HT-29 (cell line): ENCODE measurements at regions not wholly inside any gene's neighbourhood (a gene's known extent, or its start where the extent isn't known, plus 50 kb on each side); places are given as distances from the start of the nearest gene placed in this dataset.

Experiments
- DNase-seq: peaks from one replicate; pipeline ENCODE4 v3.0.0-alpha.2; 2015; ENCODE audit warnings: low spot score

DNA sequence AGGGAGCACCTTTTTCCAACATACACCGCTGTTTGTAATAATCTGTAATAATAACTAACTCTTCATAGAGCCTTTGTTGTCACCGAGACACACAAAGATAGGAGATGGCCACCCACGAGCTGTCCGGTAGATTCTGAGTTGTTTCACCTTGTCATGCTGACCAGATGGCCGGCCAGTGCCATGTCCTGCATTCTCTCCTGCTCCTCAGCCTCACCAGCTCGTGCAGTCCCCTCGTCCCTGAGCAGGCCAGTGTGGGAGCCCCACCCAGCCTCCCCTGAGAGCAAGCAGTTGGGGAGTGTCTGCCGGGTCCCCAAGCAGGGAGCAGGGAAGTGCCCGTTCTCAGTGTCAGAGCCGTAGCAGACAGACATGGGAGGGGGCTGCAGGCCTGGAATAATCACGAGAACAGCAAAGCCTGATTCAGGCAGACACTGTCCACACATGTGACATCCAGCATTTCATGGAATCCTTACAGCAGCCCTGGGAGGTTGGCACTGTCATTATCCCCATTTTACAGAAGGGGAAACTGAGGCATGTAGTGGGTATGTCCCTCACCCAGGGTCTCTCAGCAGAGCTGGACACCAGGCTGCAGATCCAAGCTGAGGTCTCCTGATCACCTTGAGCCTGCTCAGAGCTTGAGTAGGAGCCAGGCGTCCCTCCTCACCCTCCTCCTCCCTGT is 178.5 kb upstream of the CIBAR2 start:
- DNase-seq: no peak

DNA sequence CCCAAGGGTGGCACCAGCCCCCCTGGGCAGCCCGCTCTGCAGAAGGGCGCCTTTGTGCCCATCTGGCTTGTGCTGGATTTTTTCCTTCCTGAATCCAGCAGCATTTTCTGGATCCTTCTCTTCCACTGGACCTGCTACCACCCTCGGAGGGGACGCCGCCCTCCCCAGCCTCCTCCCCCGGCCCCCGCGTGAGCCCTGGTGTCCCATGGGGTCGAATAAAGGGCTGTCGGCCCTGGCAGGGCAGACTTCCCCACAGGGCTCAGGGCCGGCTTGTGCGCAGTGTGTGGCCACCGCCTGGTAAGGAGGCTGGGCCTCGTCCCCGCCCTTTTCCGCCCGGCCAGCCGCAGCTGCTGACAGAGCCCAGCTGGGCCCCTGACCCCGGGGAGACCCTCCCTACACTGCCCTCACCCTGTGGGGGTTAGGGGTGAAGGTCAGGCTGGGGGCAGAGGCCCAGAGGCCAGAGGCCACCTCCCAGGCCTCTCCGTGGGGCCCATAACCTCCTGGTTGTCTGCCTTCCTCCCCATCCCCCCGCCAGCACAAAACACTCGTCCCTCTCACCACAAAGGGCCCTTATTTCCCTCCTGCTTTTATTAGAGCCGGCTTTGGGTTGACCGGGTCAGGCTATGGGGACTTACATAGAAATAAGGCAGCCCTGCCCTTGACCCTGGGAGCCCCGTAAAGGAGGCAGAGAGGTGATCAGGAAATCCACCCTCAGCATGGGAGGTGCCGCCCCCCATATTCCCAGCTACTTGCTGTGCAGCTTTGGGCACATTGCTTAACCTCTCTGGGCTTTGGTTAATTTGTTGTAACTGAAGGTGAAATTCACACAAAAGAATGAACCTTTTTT is 179.3 kb upstream of the CIBAR2 start:
- DNase-seq: peak; percentile 74

DNA sequence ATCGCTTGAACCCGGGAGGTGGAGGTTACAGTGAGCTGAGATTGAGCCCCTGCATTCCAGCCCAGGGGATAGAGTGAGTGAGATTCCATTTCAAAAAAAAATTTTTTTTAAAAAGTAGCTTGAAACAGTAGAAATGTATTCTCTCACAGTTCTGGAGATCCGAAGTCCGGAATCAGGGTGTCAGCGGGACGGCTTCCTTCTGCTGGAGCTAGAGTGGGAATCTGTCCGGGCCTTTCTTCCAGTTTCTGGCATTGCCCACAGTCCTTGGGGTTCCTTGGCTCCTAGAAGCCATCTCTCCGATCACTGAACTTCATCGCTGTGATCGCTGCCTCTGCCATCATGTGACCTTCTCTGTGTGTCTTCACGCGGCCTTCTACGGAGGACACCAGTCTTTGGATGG is 181.2 kb upstream of the CIBAR2 start:
- DNase-seq: no peak

DNA sequence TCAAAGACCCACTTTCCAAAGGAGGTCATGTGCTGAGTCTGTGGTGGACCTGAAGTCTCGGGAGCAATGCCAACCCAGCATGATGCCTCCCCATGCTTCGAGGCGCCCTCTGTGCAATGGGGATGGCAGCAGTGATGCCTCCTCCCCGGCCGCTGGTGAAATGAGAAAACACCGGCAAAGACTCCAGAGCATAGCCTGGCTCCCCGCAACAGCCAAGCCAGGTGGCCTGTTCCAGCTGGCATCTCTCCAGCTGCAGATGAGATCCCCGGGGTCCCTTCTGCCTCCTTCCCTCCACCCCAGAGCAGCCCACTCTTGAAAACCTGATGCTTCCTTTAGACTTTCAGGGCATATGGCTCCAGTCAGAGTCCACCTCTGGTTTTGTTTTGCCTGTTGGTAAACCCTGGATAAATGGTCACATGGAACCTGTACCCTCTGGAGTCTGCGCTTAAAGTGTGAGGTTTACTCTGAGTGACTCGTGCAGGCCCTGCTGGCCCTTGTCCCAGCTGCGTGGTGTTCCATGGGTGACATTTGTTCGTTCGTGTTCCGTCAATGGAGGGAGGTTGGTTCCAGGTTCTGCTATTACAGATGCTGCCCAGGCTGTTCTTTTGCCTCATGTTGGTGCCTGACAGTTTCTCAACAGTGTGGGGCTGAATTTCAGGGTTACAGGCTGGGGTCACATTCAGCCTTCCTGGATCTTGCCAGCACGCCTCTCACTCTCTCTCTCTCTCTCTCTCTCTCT is 181.8 kb upstream of the CIBAR2 start:
- DNase-seq: no peak

DNA sequence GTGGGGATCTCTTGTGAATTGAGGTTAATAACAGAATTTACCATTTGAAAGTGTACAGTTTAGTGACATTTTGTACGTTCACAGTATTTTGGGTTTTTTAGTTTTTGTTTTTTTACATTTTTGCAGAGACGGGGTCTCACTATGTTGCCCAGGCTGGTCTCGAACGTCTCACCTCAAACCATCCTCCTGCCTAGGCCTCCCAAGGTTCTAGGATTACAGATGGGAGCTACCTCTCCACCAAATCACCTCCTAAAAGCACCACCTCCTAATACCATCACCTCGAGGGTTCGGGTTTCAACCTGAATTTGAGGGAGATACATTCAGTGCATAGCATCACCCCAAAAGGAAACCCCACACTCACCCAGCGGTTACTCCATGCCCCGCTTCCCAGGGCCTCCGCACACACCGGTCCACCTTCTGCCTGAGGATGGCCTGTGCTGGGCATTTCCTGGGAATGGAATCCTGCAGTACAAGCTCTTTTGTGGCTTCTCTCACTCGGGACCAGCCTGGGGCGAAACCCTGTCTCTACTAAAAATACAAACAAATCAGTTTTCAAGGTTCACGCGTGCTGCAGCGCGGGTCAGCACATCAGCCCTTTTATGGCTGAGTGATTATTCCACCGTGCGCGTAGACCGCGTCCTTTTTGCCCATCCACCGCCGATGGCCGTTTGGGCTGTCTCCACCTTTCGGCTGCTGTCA is 182.7 kb upstream of the CIBAR2 start:
- no peak for DNase-seq

DNA sequence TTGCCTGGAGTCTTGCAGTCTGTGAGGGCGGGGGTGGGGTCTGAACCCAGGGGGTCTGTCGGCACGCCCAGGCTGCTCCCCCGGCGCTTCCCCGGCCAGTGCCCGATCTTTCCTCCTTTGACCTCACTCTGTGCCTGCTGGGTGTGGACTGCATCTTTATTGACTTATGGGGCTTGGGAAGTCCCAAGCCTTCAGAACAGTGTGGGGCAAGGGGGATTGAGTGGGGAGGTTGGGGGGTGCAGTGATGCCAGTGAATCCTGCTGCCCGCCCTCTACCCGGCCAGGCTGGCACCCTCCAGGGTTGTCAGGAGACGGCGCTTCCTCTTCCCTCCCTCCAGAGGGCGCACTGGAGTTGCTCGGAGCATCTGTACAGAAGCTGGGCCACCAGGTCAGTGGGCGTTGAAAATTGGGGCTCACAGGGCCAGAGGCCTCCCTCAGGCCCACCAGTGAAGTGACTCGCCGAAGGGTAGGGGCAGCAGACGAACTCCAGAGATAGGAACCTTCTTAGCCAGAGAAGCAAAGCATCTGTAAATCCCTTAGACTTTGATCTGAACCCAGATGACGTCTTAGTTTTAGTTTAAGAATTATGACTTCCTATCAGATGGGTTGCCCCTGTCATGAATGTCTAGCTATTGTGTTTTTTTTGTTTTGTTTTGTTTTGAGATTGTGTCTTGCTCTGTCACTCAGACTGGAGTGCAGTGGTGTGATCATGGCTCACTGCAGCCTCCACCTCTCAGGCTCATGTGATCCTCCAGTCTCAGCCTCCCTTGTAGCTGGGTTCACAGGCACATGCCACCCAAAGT is 184.8 kb upstream of the CIBAR2 start:
- peak; percentile 64 for DNase-seq

DNA sequence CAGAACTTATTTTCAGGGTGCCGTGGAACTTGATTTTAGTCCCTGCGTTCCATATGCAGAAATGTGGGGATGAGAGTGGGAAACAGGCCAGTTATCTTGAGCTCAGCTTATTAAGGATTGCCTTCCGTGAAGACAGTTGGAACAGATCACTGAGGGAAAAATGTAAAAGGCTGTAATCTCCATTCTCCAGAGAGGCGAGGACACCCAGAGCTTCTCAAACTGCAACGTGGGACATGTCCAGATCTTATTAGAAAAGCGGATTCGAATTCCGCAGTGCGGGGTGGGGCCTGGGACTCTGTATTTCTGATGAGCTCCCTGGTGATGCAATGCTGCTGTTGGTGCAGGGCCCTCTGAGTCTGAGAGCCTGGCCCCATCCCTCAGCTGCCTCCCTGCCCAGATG is 185.6 kb upstream of the CIBAR2 start:
- DNase-seq: no peak

DNA sequence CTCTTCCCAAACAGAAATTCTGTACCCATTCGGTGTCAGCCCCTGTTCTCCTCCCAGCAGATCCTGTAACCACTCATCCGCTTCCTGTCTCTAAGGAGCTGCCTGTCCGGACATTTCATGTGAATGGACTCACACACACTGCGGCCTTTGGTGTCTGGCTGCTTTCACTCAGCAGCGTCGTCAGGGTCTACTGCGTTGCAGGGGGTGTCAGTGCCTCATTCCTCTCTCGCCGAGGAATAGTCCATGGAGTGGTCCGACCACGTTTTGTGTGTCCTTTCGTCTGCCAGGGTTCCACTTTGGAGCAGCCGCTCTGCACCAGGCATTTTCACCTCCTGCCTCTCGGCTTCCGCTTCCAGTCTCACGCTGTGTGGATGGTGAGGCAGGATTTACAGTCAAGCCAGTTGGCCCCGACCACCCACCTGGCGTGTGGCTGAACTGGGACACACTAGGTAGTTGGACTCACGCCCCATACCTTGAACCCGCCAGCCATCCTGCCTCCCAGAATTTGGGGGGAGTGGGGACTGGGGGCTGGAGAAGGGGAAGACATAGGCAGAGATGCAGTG is 188.2 kb upstream of the CIBAR2 start:
- DNase-seq: no peak

DNA sequence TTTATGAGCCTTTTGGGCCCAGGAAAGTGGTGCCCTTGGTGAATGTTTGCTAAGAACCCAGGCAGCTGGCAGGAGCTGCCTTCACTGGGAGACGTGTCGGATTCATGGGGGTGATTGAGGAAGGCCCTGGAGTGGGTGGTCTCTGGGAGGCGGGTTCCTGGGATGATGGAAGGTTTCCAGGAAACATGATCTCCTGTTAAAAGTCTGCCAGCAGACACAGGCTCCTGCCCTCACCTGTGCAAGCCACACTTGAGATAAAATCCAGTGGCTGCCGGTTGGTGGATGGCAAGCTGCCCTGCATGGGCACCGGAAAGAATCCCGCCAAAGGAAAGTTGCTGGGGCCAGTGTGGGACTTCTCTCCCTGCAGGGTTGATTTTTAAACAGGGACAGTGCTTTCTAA is 189.0 kb upstream of the CIBAR2 start:
- DNase-seq: no peak

DNA sequence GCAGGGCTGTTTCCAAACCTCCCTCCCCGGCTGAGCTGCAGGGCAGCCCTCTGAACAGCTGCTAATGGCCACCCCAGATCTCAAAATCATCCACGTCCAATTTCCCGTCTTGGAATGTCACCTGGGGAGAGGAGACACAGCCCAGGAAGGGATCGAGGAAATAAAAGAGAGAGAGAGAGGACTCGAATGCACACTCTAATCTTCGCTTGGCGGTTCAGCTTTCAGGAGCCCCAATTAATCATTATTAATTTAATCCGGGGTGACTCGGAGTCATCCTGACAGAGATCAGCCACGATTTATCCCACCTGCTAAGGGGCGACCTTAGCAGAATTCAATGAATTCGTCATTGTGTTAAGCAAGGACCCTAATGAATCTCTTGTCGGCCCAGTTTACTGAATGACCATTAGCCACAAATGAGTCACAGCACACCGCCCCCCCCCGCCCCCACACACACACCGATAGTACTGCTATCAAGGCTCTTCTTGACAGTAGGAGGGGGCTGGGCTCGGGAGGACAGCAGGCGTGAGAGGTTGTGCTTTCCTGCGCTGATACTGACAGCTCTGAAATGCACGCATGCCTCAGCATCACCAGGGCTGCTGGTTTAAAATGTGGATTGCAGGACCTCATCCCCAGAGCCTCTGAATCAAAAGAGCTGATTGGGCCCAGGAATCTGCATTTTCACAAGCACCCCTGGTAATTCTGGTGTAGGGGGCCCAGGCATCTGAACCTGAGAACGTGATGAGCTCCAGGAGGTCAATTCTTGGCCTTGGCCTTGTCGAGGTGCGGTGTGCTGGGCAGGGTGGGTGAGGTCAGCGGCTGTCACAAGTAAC is 190.0 kb upstream of the CIBAR2 start:
- DNase-seq: no peak

DNA sequence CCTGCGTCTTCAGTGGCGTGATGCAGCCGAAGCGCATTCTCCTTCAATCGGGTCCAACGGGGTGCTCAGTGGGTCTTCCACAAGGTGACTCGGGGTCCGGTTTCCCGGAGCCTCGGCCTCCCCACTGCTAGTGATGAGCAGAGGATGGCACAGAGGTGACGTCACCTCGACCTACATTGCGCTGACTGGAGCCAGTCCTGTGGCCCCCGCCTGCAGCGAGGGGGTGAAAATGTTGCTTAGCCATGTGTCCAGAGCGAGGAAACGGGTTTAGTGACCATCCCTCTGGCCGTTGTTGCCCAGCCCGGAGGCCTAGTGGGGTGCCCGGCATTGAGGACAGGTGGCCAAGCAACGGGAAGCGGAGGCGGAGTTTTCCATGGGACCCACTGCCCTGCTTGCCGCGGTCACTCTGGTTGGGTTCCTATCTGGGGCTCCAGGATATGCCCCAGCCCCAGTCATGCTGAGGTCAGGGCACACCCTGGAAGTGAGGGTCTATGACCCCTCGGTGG is 190.6 kb upstream of the CIBAR2 start:
- no peak for DNase-seq

DNA sequence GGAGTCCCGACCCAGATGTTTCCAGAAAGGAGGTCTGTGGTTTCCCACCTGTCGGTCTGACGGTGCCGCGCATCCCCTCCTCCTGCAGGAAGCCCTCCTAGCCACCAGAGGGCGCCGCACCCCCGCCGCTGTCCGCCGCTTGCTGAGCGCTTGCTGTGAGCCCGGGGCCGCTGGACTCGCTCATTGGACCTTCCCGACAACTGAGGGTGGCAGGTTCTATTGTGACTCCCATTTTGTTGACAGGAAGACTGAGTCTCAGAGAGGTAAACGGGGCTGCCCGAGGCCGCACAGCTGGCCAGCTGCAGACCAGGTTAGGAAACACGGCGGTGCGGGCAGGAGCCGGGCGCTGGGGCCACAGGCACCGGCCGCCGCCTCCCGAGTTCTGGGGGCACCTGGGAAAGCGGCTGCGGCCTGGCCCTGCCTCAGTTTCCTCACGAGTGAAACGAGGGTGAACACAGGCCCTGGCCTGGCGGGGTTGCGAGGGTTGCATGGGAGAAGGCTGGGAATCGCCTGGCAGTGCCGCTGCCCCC is 191.1 kb upstream of the CIBAR2 start:
- DNase-seq: peak; percentile 43

DNA sequence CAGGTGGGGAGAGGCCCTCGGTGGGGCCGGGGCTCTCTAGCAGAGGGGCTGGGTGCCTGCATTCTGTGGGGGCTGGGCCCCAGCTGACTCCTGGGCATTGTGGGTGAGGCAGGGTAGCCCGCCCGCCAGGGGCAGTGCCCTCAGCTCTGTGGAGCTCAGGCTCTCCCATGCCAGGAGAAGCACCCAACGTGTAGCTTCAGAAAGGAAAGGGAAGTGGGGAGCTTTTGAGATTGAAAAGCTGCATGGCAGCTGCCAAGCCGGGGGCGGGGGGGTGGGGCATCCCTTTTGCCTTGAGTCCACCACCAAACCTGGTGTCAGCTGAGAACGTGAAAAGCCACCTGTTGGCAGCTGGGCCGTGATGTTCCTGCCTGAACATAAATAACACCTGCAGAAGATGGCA is 192.1 kb upstream of the CIBAR2 start:
- DNase-seq: no peak

DNA sequence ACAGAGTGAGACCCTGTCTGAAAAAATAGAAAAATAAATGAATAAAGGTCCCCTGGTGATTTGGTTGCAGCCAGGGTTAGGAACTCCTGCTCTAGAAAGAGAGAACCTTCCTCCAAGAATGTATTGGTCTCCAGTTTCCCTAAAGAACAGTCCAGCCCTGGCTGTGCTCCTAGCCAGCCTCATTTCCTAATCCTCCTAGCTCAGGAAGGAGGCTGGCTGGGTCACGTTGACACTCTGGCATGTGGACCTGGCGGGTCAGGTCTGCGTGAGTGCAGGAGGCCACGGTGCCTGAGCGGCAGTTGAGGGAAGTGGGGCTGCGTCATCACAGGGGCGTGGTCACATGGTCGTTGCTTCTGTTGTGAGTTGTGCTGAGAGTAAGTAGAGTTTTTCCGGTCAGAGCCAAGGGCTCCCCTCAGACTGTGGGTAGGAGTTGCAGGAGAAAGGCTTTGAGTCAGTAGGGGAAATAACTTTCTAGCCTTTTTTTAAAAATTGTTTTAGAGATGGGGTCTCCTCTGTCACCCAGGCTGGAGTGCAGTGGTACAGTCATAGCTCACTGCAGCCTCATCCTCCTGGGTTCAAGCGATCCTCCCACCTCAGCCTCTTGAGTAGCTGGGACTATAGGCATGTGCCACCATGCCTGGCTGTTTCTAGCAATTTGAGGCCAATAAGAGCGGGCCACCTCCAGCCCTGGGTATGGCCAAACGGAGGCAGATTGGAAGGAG is 194.0 kb upstream of the CIBAR2 start:
- peak; percentile 71 for DNase-seq

DNA sequence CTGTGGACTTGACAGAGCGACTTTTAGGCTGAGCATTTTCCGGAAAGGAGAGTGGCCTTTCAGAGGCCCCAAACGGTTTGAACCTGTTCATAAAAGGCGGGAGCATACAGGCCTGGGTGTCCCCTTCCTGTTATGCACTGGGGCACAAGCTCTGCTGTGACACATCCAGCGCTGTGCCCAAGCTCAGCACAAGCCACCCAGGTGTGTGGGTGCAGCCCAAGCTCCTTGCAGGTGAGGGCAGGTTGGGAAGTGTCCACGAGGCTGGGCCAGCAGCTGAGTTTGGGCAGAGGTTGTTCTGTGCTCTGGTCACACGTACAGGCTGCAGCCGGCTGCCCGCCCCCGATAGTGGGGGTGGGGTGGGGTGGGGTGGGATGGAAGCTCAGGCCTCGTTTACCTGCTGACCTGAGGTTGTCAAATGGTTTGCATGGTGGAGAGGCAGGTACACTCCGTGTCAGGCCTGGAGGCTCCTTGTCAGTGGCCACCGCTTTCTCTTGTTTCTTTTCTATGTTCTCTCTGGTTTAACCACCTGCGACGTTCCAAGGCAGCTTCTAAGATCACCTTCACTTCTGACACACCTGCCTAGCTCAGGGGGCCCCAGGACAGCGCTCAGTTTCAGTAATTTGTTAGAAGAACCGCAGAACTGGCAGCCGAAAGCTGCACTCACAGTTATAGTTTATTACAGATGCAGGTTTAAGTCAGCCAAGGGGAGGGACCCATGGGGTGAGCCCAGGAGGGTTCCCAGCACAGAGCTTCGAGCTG is 194.7 kb upstream of the CIBAR2 start:
- no peak for DNase-seq

DNA sequence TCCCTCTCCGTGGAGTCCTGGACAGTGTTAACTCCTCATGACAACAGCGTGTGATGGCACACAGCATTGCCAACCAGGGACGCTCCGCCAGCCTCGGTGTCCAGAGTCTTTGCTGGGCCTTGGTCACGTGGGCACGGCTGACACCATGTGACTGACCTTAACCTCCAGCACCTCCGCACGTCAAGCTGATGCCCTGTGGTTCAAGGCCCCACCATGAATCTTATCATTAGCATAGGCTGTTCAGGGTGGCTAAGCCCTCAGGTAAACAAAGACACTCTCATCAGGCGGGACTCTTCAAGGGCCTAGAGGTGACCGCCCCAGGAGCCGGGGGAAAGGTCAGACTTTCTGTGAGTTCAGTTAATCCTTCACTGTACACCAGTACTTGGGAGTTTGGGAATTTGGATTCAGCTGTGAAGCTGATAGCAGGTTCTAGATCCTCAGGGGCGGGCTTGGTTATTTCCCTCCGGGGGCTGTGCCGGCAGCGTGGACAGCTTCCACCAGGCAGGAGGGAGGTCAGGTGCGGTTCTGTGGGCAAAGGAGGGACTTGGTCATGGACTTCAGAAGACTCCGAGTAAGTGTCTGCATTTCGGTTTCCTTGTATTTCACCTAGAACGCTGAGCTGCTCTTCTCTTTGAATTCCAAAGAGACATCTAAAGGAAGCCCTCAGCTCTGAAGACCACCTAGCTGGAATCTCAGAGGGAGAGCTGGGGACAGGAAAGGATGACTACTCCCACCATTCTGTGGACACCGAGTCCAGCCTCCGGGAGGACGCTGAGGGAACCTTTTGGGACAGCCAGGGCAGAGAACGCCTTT is 195.5 kb upstream of the CIBAR2 start:
- DNase-seq: no peak
